ENCODE measurements at regions not wholly inside any gene's neighbourhood (a gene's known extent, or its start where the extent isn't known, plus 50 kb on each side); places are given as distances from the start of the nearest gene placed in this dataset.

GRCh38 chr10:2817940-2818636 lies 249.3 kb upstream of the PFKP start:
- TF ChIP-seq POLR2AphosphoS5 (IDR thresholded peaks at IDR 0.05) (no peak), CTCF (IDR thresholded peaks at IDR 0.05 in 8 of 11, conservative IDR thresholded peaks at IDR 0.05 in 3 of 11) (no peak)

Data from spleen (tissue), 7 donors.